PC-3 (cell line): ENCODE measurements at regions not wholly inside any gene's neighbourhood (a gene's known extent, or its start where the extent isn't known, plus 50 kb on each side); places are given as distances from the start of the nearest gene placed in this dataset.

Experiments used
- ATAC-seq: fragments of 200-7000 bp; cut with Tn5 transposase; 2 replicates; pipeline ENCODE4 v1.9.1; 2020; ENCODE audit warnings: mild to moderate bottlenecking, moderate library complexity
- BruUV-seq: library from RNA; stranded (reverse); fragments of 400-500 nt; replicated peaks from 2 replicates; lab custom pipeline; 2021; lab: Mats Ljungman, UMichigan
- CTCF ChIA-PET: fragments of 300-600 bp; sonication (Branson Sonifier 250); formaldehyde crosslinking; loops from one replicate; lab custom pipeline; 2022; ENCODE audit warnings: antibody characterized with exemption; lab: Charles Lee
- POLR2A ChIA-PET: fragments of 300-600 bp; sonication (Branson Sonifier 250); formaldehyde crosslinking; loops from one replicate; lab custom pipeline; 2022; ENCODE audit warnings: antibody characterized with exemption; ENCODE audit not compliant: unreplicated experiment; lab: Charles Lee
- DNase-seq: peaks from one replicate; pipeline ENCODE4 v3.0.0-alpha.2; 2015
- H2AFZ ChIP-seq: fragments of 300-600 bp; sonication (generic); 2 replicates; pipeline ENCODE4 v1.6.0; 2016; ENCODE audit warnings: antibody characterized with exemption, low read length
- H3F3A ChIP-seq: fragments of 300-600 bp; sonication (generic); one replicate; pipeline ENCODE4 v1.6.0; 2017; ENCODE audit warnings: antibody characterized with exemption, low read length, control low read depth, mild to moderate bottlenecking; ENCODE audit not compliant: unreplicated experiment
- H3K27ac ChIP-seq: fragments of 300-600 bp; sonication (generic); 2 replicates; pipeline ENCODE4 v1.5.1; 2016; ENCODE audit warnings: mild to moderate bottlenecking, low read length
- H3K27me3 ChIP-seq: fragments of 300-600 bp; sonication (generic); 2 replicates; pipeline ENCODE4 v1.6.1; 2016; ENCODE audit warnings: low read length, mixed read lengths
- H3K36me3 ChIP-seq: fragments of 300-600 bp; sonication (generic); 2 replicates; pipeline ENCODE4 v1.6.1; 2016; ENCODE audit warnings: low read depth, mixed run types, low read length, mixed read lengths
- H3K4me1 ChIP-seq: fragments of 300-600 bp; sonication (generic); 2 replicates; pipeline ENCODE4 v1.5.1; 2016; ENCODE audit warnings: low read length; ENCODE audit not compliant: insufficient read depth
- H3K4me2 ChIP-seq: fragments of 300-600 bp; sonication (generic); 2 replicates; pipeline ENCODE4 v1.6.0; 2016; ENCODE audit warnings: low read length
- H3K4me3 ChIP-seq: fragments of 300-600 bp; sonication (generic); 2 replicates; pipeline ENCODE4 v1.5.1; 2016; ENCODE audit warnings: mild to moderate bottlenecking, low read length, mixed read lengths
- H3K79me2 ChIP-seq: fragments of 300-600 bp; sonication (generic); 2 replicates; pipeline ENCODE4 v1.6.1; 2017; ENCODE audit warnings: low read length, mixed read lengths
- H3K9ac ChIP-seq: fragments of 300-600 bp; sonication (generic); 2 replicates; pipeline ENCODE4 v1.6.0; 2016; ENCODE audit warnings: mild to moderate bottlenecking, low read length
- H3K9me2 ChIP-seq: fragments of 300-600 bp; sonication (generic); replicated peaks from 2 replicates; pipeline ENCODE4 v1.6.1; 2016; ENCODE audit warnings: mixed run types, low read length, mixed read lengths
- H3K9me3 ChIP-seq: fragments of 300-600 bp; sonication (generic); 2 replicates; pipeline ENCODE4 v1.6.1; 2016; ENCODE audit warnings: low read length, mixed read lengths
- H4K20me1 ChIP-seq: fragments of 300-600 bp; sonication (generic); 2 replicates; pipeline ENCODE4 v1.6.1; 2016; ENCODE audit warnings: low read length, mixed read lengths
- CTCF ChIP-seq: fragments of 300-600 bp; sonication (generic); conservative IDR thresholded peaks from 2 replicates; pipeline ENCODE4 v1.5.1; 2017; ENCODE audit warnings: antibody characterized with exemption, low read depth, mild to moderate bottlenecking, low read length
- EZH2 ChIP-seq: fragments of 300-600 bp; sonication (generic); IDR thresholded peaks from one replicate; pipeline ENCODE4 v1.6.1; 2017; ENCODE audit warnings: antibody characterized with exemption, mild to moderate bottlenecking, low read length; ENCODE audit not compliant: unreplicated experiment
- EZH2phosphoT487 ChIP-seq: fragments of 300-600 bp; sonication (generic); IDR thresholded peaks from 2 replicates; pipeline ENCODE4 v1.6.1; 2018; ENCODE audit warnings: mild to moderate bottlenecking, antibody characterized with exemption, low read length, borderline replicate concordance
- intact Hi-C: fragments of 100-400 bp; cut with micrococcal nuclease; formaldehyde crosslinking; loops from 2 replicates; pipeline ENCODE4 v1.9.0; 2023

GRCh38 chr1:90325168-90325567, 330.3 kb downstream of the ZNF326 start:
- H4K20me1 ChIP-seq: no peaks in the 10 kb centered on the region
- H3K9me3 ChIP-seq: no peaks in the 10 kb centered on the region
- no peak overlapping the region for H3K4me3 ChIP-seq
- POLR2A ChIA-PET: no interaction called here
- H3K9ac ChIP-seq: no peak overlapping the region
- peaks cover 46% of the 10 kb centered on the region for H3K27me3 ChIP-seq
- H2AFZ ChIP-seq: no peak overlapping the region
- H3K27ac ChIP-seq: no peak overlapping the region
- ATAC-seq (no peak), DNase-seq (no peak)
- CTCF ChIA-PET: no interaction called here
- intact Hi-C loops: no loop called here
- TF ChIP-seq EZH2: no peak
- no peaks in the 10 kb centered on the region for H3K9me2 ChIP-seq
- no peak overlapping the region for H3K4me2 ChIP-seq
- no peaks in the 10 kb centered on the region for H3K79me2 ChIP-seq
- no peaks in the 10 kb centered on the region for H3K4me1 ChIP-seq
- no TSS peak for BruUV-seq
- H3F3A ChIP-seq: no peaks in the 10 kb centered on the region
- H3K36me3 ChIP-seq: no peaks in the 10 kb centered on the region

- POLR2A ChIA-PET: no interaction called here
Observed at GRCh38 chr1:90322186-90322585, 327.3 kb downstream of the ZNF326 start.

GRCh38 chr1:90319918-90320317, 325.0 kb downstream of the ZNF326 start:
- ATAC-seq (no peak), DNase-seq (no peak)
- intact Hi-C loops: no loop called here
- ChIA-PET POLR2A (no interaction called here), CTCF (no interaction called here)
- Histone ChIP-seq H3K4me3 (no peak overlapping the region), H2AFZ (no peak overlapping the region), H4K20me1 (no peaks in the 10 kb centered on the region), H3K9ac (no peak overlapping the region), H3K4me2 (no peak overlapping the region), H3K79me2 (no peaks in the 10 kb centered on the region), H3K27ac (no peak overlapping the region), H3K4me1 (no peaks in the 10 kb centered on the region), H3F3A (no peaks in the 10 kb centered on the region), H3K9me2 (no peaks in the 10 kb centered on the region), H3K36me3 (no peaks in the 10 kb centered on the region), H3K27me3 (peaks cover 33% of the 10 kb centered on the region), H3K9me3 (no peaks in the 10 kb centered on the region)
- no TSS peak for BruUV-seq
- no peak for TF ChIP-seq CTCF
- no peak for TF ChIP-seq EZH2phosphoT487
- no peak for TF ChIP-seq EZH2

More at GRCh38 chr1:90322186-90322585, 327.3 kb downstream of the ZNF326 start:
- Histone ChIP-seq H3K36me3 (no peaks in the 10 kb centered on the region), H3K27ac (no peak overlapping the region), H3K4me1 (no peaks in the 10 kb centered on the region), H3K9me3 (no peaks in the 10 kb centered on the region), H3K4me2 (no peak overlapping the region), H3K4me3 (no peak overlapping the region), H4K20me1 (no peaks in the 10 kb centered on the region), H3K9ac (no peak overlapping the region), H3F3A (no peaks in the 10 kb centered on the region), H2AFZ (no peak overlapping the region), H3K9me2 (no peaks in the 10 kb centered on the region), H3K79me2 (no peaks in the 10 kb centered on the region), H3K27me3 (peaks cover 54% of the 10 kb centered on the region)
- TF ChIP-seq EZH2phosphoT487: no peak
- TF ChIP-seq CTCF: no peak
- BruUV-seq: no TSS peak
- CTCF ChIA-PET: no interaction called here
- DNase-seq (no peak), ATAC-seq (no peak)
- intact Hi-C loops: no loop called here
